NCI-H2227 (cell line): ENCODE measurements at regions not wholly inside any gene's neighbourhood (a gene's known extent, or its start where the extent isn't known, plus 50 kb on each side); places are given as distances from the start of the nearest gene placed in this dataset.
"Not testable (repeated sequence)": the region's sequence is repeated elsewhere in the genome, so short reads cannot be mapped to it uniquely, and the experiment has no call there.

Source experiments
- DNase-seq: peaks from one replicate; lab custom pipeline; 2025; ENCODE audit not compliant: unreplicated experiment; lab: John Stamatoyannopoulos, UW

DNA sequence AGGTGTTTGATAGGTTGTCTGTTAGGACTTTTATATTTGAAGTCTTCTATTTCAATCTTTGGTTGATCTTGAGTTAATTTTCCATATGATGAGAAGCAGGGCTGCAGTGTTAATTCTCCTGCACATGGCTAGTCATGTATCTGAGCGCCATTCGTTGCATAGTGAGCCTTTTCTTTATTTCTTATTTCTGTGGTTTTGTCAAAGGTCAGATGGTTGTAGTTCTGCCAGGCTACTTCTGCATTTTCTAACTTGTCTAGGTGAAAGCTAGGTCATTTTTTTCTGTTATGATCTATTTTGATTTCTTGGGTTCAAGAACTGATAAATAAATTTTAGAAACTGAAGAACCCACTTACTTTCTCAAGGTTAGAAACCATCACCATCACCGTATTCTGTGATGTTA lies 56.7 kb downstream of the CCDC74A start:
- no peak for DNase-seq

GRCh38 chr2:131584940-131585339 lies 57.3 kb downstream of the CCDC74A start:
- DNase-seq, result no peak

- DNase-seq, result no peak
Observed at GRCh38 chr2:131588152-131588873, 60.6 kb downstream of the CCDC74A start.

DNA sequence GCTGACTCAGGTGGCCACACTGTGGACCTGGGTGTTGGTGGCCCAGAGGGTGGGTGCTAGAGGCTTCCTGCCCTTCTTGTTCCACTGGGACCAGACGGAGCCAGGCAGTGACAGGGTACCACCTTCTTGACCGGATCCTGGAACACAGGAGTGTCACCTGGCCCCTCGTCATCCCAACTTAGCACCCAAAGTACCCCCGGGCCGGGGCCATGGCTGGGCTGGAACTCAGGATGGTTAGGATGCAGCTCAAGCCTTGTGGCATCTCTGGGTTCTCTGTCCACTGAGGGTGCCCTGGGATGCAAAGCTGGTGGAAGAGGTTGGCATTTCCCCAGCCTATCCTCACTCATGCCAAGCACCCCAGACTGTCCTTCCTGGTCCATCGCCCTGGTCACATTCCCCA lies 61.4 kb downstream of the CCDC74A start:
- DNase-seq, result not testable (repeated sequence)

- DNase-seq, result no peak
Observed at GRCh38 chr2:131590366-131590765, 62.7 kb downstream of the CCDC74A start.

DNA sequence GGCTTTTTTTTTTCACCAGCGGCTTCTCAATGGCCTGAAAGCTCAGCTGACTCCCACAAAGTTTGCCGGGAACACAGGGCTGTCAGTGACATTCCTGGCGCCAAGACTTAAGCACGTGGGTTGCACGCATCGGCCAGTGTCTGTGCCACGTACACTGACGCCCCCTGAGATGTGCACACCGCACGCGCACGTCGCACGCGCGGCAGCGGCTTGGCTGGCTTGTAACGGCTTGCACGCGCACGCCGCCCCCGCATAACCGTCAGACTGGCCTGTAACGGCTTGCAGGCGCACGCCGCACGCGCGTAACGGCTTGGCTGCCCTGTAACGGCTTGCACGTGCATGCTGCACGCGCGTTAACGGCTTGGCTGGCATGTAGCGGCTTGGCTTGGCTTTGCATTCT lies 63.2 kb downstream of the CCDC74A start:
- no peak for DNase-seq

GRCh38 chr2:131596561-131596960 lies 68.9 kb downstream of the CCDC74A start:
- DNase-seq, result not testable (repeated sequence)

DNA sequence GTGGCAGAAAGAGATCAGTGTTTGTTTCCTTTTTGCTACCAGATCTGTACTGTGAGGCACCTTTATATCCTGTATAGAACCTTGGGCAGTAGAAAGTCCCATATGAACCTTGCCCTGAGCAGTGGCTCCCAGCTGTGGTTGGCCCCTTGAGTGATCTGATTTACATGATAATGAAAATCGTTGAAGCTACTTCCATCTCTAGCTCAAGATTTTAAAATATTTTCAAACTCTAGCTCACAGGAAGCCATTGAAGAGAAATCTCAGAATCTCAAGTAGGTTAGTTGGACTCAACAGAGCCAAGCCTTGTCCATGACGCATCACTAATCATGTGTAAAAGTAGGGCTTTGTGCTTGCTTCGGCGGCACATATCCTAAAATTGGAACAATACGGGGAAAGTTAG lies 74.8 kb downstream of the CCDC74A start:
- DNase-seq, result not testable (repeated sequence)

DNA sequence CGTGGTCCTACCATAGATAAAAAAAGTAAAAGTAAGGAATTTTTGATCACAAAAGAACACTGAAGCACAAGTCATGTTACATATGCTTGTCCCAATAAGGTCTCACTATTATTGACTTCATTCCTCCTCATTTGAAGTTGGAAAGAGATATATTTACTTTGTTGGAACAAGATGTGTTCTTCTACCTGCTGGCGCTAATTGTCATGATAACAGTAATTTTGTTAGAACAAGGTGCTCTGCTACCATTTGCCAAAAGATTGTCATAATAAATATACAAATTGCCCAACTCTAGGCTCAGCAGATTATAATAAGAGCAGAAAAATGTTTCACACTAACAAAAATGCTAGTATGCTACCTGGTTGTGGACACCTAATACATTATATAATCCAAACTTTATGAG lies 77.0 kb downstream of the CCDC74A start:
- not testable (repeated sequence) for DNase-seq

GRCh38 chr2:131606366-131606765 lies 78.7 kb downstream of the CCDC74A start:
- DNase-seq, result not testable (repeated sequence)

DNA sequence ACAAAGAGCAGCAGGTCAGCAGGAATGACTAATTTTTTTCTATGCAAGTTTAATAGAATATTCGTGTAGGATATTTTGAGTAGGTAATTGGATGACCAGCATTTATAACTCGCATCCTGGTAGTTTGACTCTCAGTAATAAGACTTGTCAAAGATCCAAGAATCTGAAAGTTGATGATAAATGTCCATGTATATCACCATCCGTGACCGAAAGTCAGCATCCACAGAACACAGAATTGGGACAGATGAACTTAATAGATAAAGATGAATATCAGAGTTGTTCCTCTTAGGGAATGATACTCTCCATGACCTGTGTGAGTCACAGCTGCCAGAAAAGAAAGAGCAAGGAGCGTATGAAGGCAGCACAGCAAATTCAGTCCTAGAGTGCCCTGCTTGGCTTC lies 79.4 kb downstream of the CCDC74A start:
- not testable (repeated sequence) for DNase-seq

DNA sequence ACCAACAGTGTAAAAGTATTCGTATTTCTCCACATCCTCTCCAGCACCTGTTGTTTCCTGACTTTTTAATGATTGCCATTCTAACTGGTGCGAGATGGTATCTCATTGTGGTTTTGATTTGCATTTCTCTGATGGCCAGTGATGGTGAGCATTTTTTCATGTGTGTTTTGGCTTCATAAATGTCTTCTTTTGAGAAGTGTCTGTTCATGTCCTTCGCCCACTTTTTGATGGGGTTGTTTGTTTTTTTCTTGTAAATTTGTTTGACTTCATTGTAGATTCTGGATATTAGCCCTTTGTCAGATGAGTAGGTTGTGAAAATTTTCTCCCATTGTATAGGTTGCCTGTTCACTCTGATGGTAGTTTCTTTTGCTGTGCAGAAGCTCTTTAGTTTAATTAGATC lies 86.9 kb downstream of the CCDC74A start:
- DNase-seq, result not testable (repeated sequence)

GRCh38 chr2:131618320-131618719 lies 90.6 kb downstream of the CCDC74A start:
- DNase-seq, result not testable (repeated sequence)

DNA sequence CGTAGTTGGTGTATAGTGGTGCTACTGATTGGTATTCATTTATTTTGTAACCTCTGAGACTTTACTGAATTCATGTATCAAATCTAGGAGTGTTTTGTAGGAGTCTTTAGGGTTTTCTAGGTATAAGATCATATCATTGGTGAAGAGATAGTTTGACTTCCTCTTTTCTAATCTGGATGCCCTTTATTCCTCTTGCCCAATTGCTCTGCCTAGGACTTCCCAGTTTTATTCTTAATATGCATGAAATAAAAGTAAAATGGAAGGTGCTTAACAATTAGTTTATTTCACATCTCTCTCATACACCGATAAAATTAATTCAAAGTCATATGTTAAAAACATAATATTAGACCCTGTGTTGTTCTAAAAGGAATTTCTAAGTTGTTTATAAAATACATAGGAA lies 95.2 kb downstream of the CCDC74A start:
- not testable (repeated sequence) for DNase-seq

DNA sequence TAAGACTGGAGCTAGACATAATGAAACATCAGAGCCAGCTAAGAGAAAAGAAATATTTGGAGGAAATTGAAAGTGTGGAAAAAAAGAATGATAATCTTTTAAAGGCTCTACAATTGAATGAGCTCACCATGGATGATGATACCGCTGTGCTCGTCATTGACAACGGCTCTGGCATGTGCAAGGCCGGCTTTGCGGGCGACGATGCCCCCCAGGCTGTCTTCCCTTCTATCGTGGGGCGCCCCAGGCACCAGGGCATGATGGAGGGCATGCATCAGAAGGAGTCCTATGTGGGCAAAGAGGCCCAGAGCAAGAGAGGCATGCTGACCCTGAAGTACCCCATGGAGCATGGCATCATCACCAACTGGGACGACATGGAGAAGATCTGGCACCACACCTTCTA lies 98.3 kb downstream of the CCDC74A start:
- not testable (repeated sequence) for DNase-seq

GRCh38 chr2:131626565-131626964 lies 98.9 kb downstream of the CCDC74A start:
- not testable (repeated sequence) for DNase-seq

DNA sequence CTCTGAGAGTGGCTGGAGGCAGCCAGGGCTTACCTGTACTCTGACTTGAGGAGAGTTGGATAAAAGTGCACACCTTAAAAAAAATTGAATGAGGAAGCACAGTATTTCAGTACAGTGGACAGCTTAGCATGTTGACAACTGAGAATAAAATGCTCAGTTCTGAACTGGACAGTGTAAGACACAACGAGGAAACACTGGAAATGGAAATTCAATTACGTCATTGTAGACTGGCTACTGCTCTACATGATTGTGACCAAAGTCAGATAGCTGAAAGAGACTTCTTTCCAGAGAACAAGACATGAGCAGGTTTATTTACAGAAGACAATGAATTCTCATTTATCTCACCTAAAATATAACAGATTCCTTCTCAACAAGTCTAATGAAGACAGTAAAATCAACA lies 100.1 kb downstream of the CCDC74A start:
- DNase-seq, result not testable (repeated sequence)

- DNase-seq, result not testable (repeated sequence)
Observed at GRCh38 chr2:131631648-131632047, 104.0 kb downstream of the CCDC74A start.

DNA sequence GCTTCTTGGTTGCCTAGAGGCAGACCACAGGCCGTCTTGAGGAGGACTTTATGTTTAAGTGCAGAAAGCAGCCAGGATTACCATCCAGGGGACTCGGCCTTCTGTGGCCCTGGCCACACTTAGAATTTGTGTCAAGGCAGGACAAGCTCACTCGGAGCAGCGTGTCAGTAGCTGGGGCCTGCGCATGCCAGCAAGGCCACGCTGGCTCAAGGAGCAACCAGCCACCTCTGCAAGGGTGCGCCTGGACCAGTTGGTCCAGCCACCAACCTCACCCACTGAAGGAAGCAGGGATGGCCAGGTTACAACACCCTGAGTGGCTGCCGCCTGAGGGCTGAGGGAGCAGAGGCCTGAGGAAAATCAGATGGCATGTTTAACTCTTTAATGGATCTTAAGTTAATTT lies 105.7 kb downstream of the CCDC74A start:
- not testable (repeated sequence) for DNase-seq

DNA sequence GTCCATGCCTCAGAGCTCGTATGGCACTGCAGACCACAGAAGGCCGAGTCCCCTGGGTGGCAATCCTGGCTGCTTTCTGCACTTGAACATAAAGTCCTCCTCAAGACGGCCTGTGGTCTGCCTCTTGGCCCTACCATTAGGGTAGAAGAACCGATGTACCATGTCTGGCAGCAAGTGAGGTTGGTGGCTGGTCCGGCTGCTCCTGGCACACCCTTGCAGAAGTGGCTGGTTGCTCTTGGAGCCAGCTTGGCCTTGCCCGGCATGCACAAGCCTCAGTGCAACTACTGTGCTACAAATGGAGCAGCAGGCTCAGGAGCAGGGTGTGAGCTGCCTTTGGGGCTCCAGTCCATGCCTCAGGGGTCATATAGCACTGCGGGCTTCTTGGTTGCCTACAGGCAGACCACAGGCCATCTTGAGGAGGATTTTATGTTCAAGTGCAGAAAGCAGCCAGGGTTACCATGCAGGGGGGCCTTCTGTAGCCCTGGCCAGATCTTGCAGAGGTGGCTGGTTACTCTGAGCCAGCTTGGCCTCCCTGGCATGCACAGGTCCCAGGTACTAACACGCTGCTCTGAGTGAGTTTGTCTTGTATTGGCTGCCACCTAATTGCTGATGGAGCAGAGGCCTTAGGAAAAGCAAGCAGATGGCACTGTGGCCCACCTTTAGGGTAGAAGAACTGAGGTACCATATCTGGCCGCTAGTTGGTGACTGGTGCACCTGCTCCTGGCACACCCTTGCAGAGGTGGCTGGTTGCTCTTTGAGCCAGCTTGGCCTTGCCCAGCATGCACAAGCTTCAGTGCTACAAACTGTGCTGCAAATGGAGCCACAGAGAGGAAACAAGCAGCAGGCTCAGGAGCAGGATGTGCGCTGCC lies 106.4 kb downstream of the CCDC74A start:
- DNase-seq, result not testable (repeated sequence)

GRCh38 chr2:131635611-131636010 lies 107.9 kb downstream of the CCDC74A start:
- DNase-seq, result no peak

- not testable (repeated sequence) for DNase-seq
Observed at GRCh38 chr2:131636704-131637308, 109.1 kb downstream of the CCDC74A start.
